ENCODE measurements at regions not wholly inside any gene's neighbourhood (a gene's known extent, or its start where the extent isn't known, plus 50 kb on each side); places are given as distances from the start of the nearest gene placed in this dataset.
"Not testable (repeated sequence)": the region's sequence is repeated elsewhere in the genome, so short reads cannot be mapped to it uniquely, and the experiment has no call there.

DNA sequence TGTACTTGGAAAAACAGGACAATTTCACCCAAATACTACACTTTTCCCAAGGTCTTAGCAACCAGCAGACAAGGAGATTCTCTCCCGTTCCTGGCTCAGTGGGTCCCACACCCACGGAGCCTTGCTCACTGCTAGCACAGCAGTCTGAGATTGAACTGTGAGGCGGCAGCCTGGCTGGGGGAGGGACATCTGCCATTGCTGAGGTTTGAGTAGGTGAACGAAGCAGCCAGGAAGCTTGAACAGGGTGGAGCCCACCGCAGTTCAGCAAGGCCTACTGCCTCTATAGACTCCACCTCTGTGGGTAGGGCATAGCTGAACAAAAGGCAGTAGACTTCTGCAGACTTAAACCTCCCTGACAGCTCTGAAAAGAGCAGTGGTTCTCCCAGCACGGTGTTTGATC is 166.5 kb upstream of the TTC29 start:
- TF ChIP-seq CTCF, EP300 (IDR thresholded peaks at IDR 0.05): not testable (repeated sequence)
